HL-60/S4 treated with phorbol 12-myristate 13-acetate at 8.2 ng/mL for 4 days and 3 days (cell line): ENCODE measurements at regions not wholly inside any gene's neighbourhood (a gene's known extent, or its start where the extent isn't known, plus 50 kb on each side); places are given as distances from the start of the nearest gene placed in this dataset.

Experiments used
- in situ Hi-C: fragments of 300-500 bp; cut with MboI; formaldehyde crosslinking; loops from 2 replicates; pipeline ENCODE4 v1.15.0; 2022; ENCODE audit warnings: low sequenced_read_pairs

GRCh38 chr10:44042075-44042770 is 342.7 kb downstream of the CXCL12 start:
- in situ Hi-C loops: no loop called here

DNA sequence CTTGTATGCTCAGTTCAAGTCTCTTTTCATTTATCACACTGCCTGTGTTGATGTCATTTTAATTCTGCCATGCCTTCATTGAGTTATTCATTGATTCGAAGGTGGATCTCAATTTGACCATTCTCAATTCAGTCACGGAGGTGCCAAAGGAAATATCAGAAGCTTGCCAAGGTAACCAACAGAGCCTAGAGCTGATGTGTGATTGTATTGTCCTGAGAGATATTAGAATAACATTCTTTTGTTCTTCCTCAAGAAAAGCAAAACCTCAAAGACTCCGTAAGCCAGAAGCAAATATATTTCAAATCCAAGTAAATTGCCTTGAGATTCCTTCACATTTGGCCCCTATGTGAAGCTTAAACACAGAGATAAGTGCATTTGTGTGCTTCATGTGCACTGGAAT is 345.3 kb downstream of the CXCL12 start:
- in situ Hi-C loops: no loop called here

GRCh38 chr10:44036425-44036824 is 348.5 kb downstream of the CXCL12 start:
- in situ Hi-C loops: no loop called here

- in situ Hi-C loops: no loop called here
Observed at GRCh38 chr10:44035474-44036197, 349.3 kb downstream of the CXCL12 start.

GRCh38 chr10:44034946-44035345 is 350.0 kb downstream of the CXCL12 start:
- in situ Hi-C loops: no loop called here

GRCh38 chr10:44033008-44033407 is 351.9 kb downstream of the CXCL12 start:
- in situ Hi-C loops: no loop called here

DNA sequence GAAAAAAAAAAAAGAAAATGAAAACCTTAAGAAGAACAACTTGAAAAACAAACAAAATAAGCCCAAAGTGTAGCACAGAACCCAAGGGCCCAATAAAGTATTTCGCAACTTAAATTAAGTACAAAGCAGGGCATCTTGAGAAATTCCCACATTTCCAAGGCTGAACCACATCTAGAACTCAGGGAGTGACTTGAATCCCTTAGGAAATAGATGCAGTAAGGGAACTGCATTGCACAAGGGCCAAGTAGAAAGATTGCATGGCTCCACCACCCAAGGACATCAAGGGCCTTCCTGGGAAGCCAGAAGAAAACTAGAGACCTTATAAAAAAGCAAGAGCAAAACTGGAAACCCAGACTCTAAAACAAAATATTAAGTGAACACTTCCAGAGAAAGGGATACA is 352.7 kb downstream of the CXCL12 start:
- in situ Hi-C loops: no loop called here

GRCh38 chr10:44030738-44031137 is 354.2 kb downstream of the CXCL12 start:
- in situ Hi-C loops: no loop called here

DNA sequence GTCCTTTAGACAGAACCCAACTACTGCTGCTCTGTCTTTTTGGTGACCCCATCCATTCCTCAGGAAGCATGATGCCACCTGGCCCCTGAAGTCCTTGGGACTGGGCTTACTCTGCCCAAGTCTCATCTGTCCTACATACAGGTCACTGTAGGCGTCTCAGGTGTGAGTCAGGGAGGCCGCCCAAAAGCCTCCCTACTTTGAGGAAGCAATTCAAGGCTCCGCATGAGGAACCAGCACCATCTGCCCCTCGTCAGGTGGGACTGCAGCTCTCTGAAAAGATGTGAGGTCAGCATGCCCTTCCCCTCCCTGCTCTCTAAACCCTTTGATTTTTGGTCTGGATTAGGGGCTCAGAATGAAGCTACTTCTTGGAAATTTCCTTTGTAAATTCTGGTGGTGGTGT is 354.8 kb downstream of the CXCL12 start:
- in situ Hi-C loops: no loop called here

DNA sequence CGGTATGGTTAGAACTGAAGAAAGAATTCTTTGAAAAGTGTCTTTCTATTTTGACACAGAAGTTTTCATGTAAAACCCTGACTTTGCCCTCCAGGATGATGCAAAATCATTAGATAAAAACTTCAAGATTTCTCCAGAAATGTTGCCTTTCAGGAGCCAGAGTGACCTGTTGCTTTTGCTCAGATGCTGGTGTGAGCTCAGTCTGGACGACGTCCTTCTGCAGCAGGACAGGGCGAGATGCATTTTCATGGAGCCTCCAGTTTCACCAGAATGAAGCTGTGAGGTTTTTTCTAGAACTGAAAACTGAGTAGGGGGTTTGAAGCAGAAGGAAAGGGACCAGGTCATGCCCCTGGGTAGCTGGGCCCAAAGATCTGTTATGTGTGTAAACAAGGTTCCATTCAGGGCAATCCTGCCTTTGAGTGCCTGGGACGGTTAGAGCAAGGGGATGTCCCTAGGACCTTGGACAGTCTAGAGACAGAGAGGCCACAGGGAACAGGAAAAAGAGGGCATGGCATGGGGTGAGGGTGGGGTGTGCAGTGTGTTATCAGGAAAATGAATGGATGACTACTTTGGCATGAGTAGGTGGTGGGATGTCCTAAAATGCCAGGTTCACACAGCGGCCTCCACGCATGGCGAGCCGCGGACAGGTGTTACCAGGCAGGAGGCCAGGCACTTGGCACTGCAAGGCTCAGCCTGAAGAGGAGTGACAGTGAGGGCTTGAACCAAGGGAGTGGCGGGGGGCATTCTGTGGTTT is 356.3 kb downstream of the CXCL12 start:
- in situ Hi-C loops: no loop called here

DNA sequence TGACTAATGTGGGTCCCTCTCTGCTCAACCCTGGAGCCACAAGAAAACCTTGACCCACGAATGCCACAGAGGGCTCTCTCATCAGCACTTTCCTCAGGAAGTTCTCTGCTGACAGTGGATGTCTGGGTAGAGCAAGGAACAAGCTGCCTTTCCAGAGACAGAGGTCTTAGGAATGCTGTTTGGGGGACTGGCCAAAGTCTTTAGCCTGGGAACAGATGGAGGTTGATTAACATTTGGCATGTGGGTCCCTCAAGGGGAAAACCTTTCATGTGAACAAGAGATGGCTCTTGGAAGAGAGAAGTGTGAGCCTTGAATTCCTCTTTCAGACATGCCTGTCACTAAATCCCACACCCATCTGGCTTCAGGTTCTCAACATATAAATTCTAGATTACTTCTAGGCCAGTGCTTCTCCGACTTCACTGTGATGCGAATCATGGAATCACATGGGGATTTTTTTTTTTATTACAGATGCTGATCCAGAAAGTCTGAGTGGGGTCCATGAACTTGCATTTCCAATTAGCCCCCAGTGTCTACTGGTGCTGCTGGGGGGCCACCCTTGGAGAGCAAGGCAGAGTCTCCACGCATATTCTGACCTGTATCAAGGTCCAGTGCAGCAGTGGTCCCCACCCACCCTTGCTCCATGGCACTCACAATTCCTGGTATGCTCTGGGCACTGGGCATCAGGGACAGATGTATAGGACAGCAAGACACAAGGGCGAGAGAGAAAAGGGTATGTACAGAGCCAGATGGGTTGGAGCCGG is 360.4 kb downstream of the CXCL12 start:
- in situ Hi-C loops: no loop called here

- in situ Hi-C loops: no loop called here
Observed at GRCh38 chr10:44023517-44023916, 361.4 kb downstream of the CXCL12 start.

GRCh38 chr10:44022203-44022602 is 362.7 kb downstream of the CXCL12 start:
- in situ Hi-C loops: no loop called here

DNA sequence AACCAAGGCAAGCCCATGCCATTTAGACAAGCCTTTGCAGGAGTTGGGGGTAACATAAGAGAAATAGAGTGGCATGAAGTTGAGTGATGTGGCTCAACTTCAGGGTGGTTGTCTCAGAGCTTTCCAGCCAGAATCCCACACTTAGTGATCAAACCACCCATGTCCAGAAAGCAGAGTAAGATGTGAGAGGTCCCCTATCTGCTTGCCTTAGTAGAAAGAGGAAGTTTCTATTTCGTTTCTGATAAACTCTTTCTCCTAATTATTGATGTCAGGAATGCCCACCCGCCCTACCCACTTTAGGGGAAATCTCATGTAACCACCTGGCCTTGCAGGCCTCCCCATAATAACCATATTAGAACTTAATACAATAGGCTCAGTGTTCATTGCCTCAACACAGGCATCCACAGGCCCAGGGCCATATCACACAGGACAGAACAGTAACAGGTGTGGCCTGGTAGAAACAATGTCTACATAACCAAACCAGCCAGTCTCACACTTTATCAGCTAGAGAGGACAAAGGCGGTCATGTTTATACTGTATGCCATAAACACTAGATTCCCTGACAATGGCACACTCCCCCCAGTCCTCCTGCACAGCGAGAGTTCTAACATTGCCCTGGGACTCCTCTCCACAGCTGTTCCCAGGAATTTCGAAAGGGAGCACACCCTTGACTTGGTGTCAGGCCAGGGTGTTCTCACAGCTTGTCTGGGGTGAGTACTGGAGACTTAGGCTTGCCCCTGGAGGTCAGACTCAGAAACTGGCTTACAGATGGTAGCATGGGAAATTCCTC is 364.4 kb downstream of the CXCL12 start:
- in situ Hi-C loops: no loop called here

- in situ Hi-C loops: no loop called here
Observed at GRCh38 chr10:44017483-44018145, 367.3 kb downstream of the CXCL12 start.

GRCh38 chr10:44016589-44017482 is 368.1 kb downstream of the CXCL12 start:
- in situ Hi-C loops: no loop called here

- in situ Hi-C loops: no loop called here
Observed at GRCh38 chr10:44015702-44016500, 367.2 kb upstream of the ZNF32 start.

DNA sequence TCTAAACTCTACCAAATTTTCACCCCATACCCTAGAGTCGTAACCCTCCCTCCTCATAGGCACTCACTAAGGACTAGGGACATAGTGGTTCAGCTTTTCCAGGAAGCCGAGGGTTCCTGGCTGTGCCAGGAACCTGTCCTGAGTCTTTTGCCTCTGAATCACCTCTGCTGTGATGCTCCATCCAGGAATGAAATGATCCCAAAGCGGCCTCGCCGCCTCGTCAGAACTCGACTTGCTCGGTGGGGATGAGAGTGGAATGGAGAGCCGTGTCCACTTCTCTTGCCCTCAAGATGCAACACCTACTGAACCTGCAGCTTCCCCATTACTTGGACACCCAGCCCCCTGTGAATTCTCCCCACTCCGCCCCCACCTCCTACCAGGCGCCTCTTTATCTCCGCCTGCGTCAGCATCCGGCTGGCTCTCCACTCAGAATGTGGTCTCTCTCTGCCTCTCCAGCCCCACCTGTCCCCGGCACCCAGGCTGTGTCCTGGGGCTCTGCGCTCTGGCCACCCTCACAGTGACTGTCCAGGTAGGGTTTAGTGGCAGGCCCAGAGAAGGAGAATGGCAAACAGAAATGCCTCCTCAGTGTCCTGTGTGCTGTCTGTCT is 366.1 kb upstream of the ZNF32 start:
- in situ Hi-C loops: no loop called here
